RWPE1 (cell line): ENCODE measurements at regions not wholly inside any gene's neighbourhood (a gene's known extent, or its start where the extent isn't known, plus 50 kb on each side); places are given as distances from the start of the nearest gene placed in this dataset.
"Not testable (repeated sequence)": the region's sequence is repeated elsewhere in the genome, so short reads cannot be mapped to it uniquely, and the experiment has no call there.

ENCODE experiments used
- CTCF ChIA-PET: fragments of 350-600 bp; sonication (Branson Sonifier 250); formaldehyde crosslinking; extraction: SDS; loops from one replicate; lab custom pipeline; 2021; lab: Yijun Ruan, JAX
- POLR2A ChIA-PET: fragments of 400-600 bp; formaldehyde crosslinking; extraction: SDS; loops from one replicate; lab custom pipeline; 2020; ENCODE audit warnings: antibody characterized with exemption; ENCODE audit not compliant: low non-redundant PET; lab: Yijun Ruan, JAX
- DNase-seq: peaks from one replicate; pipeline ENCODE4 v3.0.0; 2012; ENCODE audit warnings: low spot score
- H3K27ac ChIP-seq: fragments of 450-650 bp; 2 replicates; pipeline ENCODE4 v1.5.1; 2017
- CTCF ChIP-seq: fragments of 450-650 bp; conservative IDR thresholded peaks from 2 replicates; pipeline ENCODE4 v1.5.1; 2017; ENCODE audit warnings: low read depth, mild to moderate bottlenecking

GRCh38 chr22:25392584-25392983 lies 171.9 kb upstream of the GRK3 start:
- ChIA-PET CTCF (no interaction called here), POLR2A (no interaction called here)
- no peak overlapping the region for H3K27ac ChIP-seq
- no peak for TF ChIP-seq CTCF
- no peak for DNase-seq

DNA sequence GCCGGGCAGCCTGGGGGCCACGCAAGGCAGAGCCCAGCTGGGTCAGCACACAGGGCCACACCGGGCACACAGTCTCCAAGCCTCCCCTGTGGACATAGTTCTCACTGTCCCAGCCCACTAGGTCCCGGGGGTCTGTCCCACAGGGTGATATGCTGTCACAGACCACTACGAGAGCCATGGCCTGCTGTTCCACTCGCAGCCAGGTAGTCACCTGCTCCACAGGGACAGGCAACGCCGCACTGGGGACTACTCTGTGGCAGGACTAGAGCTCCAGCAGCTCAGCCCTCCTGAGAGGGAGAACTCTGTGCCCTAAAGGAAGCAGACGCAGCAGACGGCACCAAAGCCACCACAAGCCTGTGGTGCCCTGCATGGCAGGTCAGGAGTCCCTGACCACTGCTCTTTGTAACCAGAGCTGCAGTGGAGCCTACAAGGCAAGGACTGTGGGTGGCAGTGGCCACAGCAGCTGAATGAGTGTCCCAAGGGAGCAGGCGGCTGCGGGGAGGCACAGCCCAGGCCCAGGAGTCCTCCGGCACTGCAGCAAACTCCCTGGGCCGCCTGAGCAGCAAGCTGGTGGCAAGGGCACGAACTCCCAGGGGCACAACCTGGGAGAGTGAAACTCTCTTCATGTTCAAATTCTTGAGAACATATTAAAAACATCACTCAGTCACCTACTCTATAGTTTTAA lies 171.2 kb upstream of the GRK3 start:
- TF ChIP-seq CTCF = no peak
- ChIA-PET POLR2A (no interaction called here), CTCF (no interaction called here)
- no peak overlapping the region for H3K27ac ChIP-seq
- no peak for DNase-seq

GRCh38 chr22:25395468-25395867 lies 169.0 kb upstream of the GRK3 start:
- ChIA-PET CTCF (no interaction called here), POLR2A (no interaction called here)
- peak overlapping the region; percentile 39 for H3K27ac ChIP-seq
- TF ChIP-seq CTCF = no peak
- DNase-seq = no peak

- no peak for TF ChIP-seq CTCF
- DNase-seq = no peak
- peak overlapping the region; percentile 39 for H3K27ac ChIP-seq
- ChIA-PET CTCF (no interaction called here), POLR2A (no interaction called here)
Measured at GRCh38 chr22:25395915-25396314, 168.6 kb upstream of the GRK3 start.

- CTCF ChIA-PET = interaction anchor here (0.8 kb wide), 1 partner anchor 20 kb away, joined by 6 read pairs; no protein-coding TSS in a partner anchor
- H3K27ac ChIP-seq = no peak overlapping the region
- TF ChIP-seq CTCF = no peak
- no peak for DNase-seq
- POLR2A ChIA-PET = no interaction called here
Measured at GRCh38 chr22:25396615-25397200, 167.8 kb upstream of the GRK3 start.

DNA sequence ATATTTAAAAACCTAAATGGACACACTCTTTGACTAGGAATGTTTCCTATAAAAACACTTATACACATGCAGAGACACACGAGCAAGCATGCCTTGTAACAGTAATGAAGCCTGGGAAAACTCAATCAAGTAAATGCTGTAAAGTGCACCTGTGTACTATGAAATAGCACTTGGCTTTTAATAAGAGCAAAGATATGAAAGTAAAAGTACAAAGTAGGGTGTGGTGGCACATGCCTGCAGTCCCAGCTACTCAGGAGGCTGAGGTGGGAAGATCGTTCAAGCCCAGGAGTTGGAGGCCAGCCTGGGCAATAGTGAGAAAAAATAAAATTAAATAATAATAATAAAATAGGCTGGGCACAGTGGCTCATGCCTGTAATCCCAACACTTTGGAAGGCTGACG lies 166.9 kb upstream of the GRK3 start:
- POLR2A ChIA-PET = no interaction called here
- TF ChIP-seq CTCF = no peak
- H3K27ac ChIP-seq = peak overlapping the region; percentile 13
- no peak for DNase-seq
- CTCF ChIA-PET = no interaction called here

- POLR2A ChIA-PET, DNase-seq, CTCF ChIA-PET: not testable (repeated sequence)
- peak overlapping the region; percentile 13 for H3K27ac ChIP-seq
Measured at GRCh38 chr22:25398591-25399062, 165.8 kb upstream of the GRK3 start.
